ENCODE measurements at regions not wholly inside any gene's neighbourhood (a gene's known extent, or its start where the extent isn't known, plus 50 kb on each side); places are given as distances from the start of the nearest gene placed in this dataset.

DNA sequence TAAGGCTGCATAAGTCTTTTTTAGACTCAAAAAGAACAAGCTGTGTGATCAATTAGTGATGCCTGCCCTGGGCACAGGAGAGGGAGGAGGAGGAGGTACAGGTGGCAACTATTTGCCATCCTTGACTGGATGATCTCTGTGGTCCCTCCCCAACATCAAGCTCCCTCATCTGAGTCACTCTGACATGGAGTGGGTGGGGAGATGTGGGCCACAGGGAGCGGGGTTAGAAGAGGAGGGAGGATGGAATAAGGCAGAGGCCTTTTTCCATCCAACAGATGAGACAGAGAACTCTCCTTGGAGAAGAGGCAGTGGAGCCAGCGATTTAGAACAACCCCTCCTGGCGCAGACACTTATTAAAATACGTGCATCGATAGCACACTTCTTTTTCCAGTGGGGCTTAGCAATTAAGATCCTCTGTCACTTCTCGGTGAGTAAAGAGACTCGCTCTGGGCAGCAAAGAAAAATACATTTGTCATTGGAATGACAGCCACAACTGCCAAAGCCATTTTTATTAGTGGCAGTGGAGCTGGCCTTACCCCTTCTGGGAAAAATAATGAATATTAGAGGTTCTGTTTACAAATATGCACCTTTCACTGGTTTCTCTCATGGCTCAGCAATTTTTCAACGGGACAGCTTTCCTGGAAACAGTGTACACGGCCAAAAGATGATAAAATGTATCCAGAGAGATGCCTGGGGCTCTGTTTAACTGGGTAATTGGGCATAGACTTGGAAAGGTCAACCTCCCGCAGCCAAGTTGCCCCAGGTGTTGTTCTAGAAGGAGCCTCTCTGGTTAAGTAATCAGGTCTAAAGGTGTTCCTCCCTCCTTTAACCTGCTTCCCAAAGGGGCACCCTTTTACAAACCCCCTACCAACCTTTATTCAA, 238.4 kb upstream of the CXCR4 start:
- TF ChIP-seq RFX5 (IDR thresholded peaks at IDR 0.05) (no peak), POLR2A (IDR thresholded peaks at IDR 0.05; ENCODE audit: low read length) (no peak), PHF8 (IDR thresholded peaks at IDR 0.05; ENCODE audit: borderline replicate concordance, low read depth) (no peak), ZFP36 (IDR thresholded peaks at IDR 0.05; ENCODE audit: borderline replicate concordance, partially characterized antibody) (no peak), RCOR1 (IDR thresholded peaks at IDR 0.05; ENCODE audit: low read depth, low read length) (no peak), RNF2 (IDR thresholded peaks at IDR 0.05; ENCODE audit: borderline replicate concordance, low read depth) (no peak)
- TF ChIP-seq, protein P1, sequence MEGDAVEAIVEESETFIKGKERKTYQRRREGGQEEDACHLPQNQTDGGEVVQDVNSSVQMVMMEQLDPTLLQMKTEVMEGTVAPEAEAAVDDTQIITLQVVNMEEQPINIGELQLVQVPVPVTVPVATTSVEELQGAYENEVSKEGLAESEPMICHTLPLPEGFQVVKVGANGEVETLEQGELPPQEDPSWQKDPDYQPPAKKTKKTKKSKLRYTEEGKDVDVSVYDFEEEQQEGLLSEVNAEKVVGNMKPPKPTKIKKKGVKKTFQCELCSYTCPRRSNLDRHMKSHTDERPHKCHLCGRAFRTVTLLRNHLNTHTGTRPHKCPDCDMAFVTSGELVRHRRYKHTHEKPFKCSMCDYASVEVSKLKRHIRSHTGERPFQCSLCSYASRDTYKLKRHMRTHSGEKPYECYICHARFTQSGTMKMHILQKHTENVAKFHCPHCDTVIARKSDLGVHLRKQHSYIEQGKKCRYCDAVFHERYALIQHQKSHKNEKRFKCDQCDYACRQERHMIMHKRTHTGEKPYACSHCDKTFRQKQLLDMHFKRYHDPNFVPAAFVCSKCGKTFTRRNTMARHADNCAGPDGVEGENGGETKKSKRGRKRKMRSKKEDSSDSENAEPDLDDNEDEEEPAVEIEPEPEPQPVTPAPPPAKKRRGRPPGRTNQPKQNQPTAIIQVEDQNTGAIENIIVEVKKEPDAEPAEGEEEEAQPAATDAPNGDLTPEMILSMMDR (IDR thresholded peaks at IDR 0.05) = no peak
- TF ChIP-seq, protein P2, sequence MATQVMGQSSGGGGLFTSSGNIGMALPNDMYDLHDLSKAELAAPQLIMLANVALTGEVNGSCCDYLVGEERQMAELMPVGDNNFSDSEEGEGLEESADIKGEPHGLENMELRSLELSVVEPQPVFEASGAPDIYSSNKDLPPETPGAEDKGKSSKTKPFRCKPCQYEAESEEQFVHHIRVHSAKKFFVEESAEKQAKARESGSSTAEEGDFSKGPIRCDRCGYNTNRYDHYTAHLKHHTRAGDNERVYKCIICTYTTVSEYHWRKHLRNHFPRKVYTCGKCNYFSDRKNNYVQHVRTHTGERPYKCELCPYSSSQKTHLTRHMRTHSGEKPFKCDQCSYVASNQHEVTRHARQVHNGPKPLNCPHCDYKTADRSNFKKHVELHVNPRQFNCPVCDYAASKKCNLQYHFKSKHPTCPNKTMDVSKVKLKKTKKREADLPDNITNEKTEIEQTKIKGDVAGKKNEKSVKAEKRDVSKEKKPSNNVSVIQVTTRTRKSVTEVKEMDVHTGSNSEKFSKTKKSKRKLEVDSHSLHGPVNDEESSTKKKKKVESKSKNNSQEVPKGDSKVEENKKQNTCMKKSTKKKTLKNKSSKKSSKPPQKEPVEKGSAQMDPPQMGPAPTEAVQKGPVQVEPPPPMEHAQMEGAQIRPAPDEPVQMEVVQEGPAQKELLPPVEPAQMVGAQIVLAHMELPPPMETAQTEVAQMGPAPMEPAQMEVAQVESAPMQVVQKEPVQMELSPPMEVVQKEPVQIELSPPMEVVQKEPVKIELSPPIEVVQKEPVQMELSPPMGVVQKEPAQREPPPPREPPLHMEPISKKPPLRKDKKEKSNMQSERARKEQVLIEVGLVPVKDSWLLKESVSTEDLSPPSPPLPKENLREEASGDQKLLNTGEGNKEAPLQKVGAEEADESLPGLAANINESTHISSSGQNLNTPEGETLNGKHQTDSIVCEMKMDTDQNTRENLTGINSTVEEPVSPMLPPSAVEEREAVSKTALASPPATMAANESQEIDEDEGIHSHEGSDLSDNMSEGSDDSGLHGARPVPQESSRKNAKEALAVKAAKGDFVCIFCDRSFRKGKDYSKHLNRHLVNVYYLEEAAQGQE (IDR thresholded peaks at IDR 0.05) = no peak

Measured in A549 (cell line).